ENCODE measurements at regions not wholly inside any gene's neighbourhood (a gene's known extent, or its start where the extent isn't known, plus 50 kb on each side); places are given as distances from the start of the nearest gene placed in this dataset.

GRCh38 chr13:89034015-89034414 lies 1362.8 kb downstream of the SLITRK5 start:
- TF ChIP-seq CTCF (IDR thresholded peaks at IDR 0.05; ENCODE audit: poor library complexity), result no peak
- TF ChIP-seq EZH2phosphoT487 (IDR thresholded peaks at IDR 0.05; ENCODE audit: low read depth, severe bottlenecking, unreplicated experiment), result no peak
- TF ChIP-seq EZH2 (IDR thresholded peaks at IDR 0.05; ENCODE audit: borderline replicate concordance), result no peak
- Histone ChIP-seq H3K36me3 (replicated peaks; ENCODE audit: insufficient read depth, low read depth) (no peaks in the 10 kb centered on the region), H3K79me2 (no peaks in the 10 kb centered on the region), H3K27ac (no peak overlapping the region), H3K9me3 (ENCODE audit: low read depth) (no peaks in the 10 kb centered on the region), H3K4me1 (ENCODE audit: insufficient read depth) (no peaks in the 10 kb centered on the region), H4K20me1 (ENCODE audit: insufficient read depth, poor library complexity, severe bottlenecking) (no peaks in the 10 kb centered on the region), H3K9me2 (replicated peaks; ENCODE audit: insufficient read depth) (no peaks in the 10 kb centered on the region), H2AFZ (no peak overlapping the region), H3K27me3 (no peaks in the 10 kb centered on the region), H3K4me2 (no peak overlapping the region), H3K4me3 (no peak overlapping the region)
- 90% methylated on average over 1 of the region's 1 CpG for WGBS (ENCODE audit: low lambda C conversion rate, missing lambda C conversion rate)
- DNase-seq (ENCODE audit: low spot score), result no peak

GRCh38 chr13:89052699-89053098 lies 1381.5 kb downstream of the SLITRK5 start:
- Histone ChIP-seq H4K20me1 (ENCODE audit: insufficient read depth, poor library complexity, severe bottlenecking) (no peaks in the 10 kb centered on the region), H3K4me1 (ENCODE audit: insufficient read depth) (no peaks in the 10 kb centered on the region), H3K9me2 (replicated peaks; ENCODE audit: insufficient read depth) (no peaks in the 10 kb centered on the region), H3K4me3 (no peak overlapping the region), H3K36me3 (replicated peaks; ENCODE audit: insufficient read depth, low read depth) (no peaks in the 10 kb centered on the region), H3K27ac (no peak overlapping the region), H3K9me3 (ENCODE audit: low read depth) (no peaks in the 10 kb centered on the region), H3K27me3 (no peaks in the 10 kb centered on the region), H3K79me2 (no peaks in the 10 kb centered on the region), H3K4me2 (no peak overlapping the region), H2AFZ (no peak overlapping the region)
- no peak for TF ChIP-seq EZH2 (IDR thresholded peaks at IDR 0.05; ENCODE audit: borderline replicate concordance)
- no peak for TF ChIP-seq EZH2phosphoT487 (IDR thresholded peaks at IDR 0.05; ENCODE audit: low read depth, severe bottlenecking, unreplicated experiment)
- TF ChIP-seq CTCF (IDR thresholded peaks at IDR 0.05; ENCODE audit: poor library complexity), result no peak
- WGBS (ENCODE audit: low lambda C conversion rate, missing lambda C conversion rate), result 89% methylated on average over 3 of the region's 3 CpGs
- no peak for DNase-seq (ENCODE audit: low spot score)

DNA sequence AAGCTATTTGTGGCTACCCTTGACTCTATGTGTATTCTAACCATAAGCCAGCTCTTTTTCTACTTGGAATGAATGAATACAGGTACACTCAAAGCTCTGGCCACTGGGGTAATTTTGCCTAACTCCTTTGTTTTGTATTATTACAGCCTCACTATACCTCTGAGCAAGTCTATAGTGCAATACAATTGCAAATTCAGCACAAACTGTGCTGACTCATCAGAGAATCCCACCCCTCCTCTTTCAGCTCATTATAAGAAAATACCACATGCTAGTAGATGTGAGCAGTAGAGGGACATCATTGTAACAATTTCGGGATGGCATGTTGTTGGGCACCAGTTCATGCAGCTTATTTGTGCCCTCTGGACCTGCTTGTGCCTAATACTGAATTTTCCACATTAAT lies 1382.2 kb downstream of the SLITRK5 start:
- Histone ChIP-seq H3K4me1 (ENCODE audit: insufficient read depth) (no peaks in the 10 kb centered on the region), H3K9me2 (replicated peaks; ENCODE audit: insufficient read depth) (no peaks in the 10 kb centered on the region), H4K20me1 (ENCODE audit: insufficient read depth, poor library complexity, severe bottlenecking) (no peaks in the 10 kb centered on the region), H3K27ac (no peak overlapping the region), H2AFZ (no peak overlapping the region), H3K4me3 (no peak overlapping the region), H3K4me2 (no peak overlapping the region), H3K27me3 (no peaks in the 10 kb centered on the region), H3K79me2 (no peaks in the 10 kb centered on the region), H3K36me3 (replicated peaks; ENCODE audit: insufficient read depth, low read depth) (no peaks in the 10 kb centered on the region), H3K9me3 (ENCODE audit: low read depth) (no peaks in the 10 kb centered on the region)
- WGBS (ENCODE audit: low lambda C conversion rate, missing lambda C conversion rate), result 59% methylated on average over 1 of the region's 1 CpG
- no peak for DNase-seq (ENCODE audit: low spot score)
- TF ChIP-seq EZH2 (IDR thresholded peaks at IDR 0.05; ENCODE audit: borderline replicate concordance) (no peak), EZH2phosphoT487 (IDR thresholded peaks at IDR 0.05; ENCODE audit: low read depth, severe bottlenecking, unreplicated experiment) (no peak), CTCF (IDR thresholded peaks at IDR 0.05; ENCODE audit: poor library complexity) (no peak)

- Histone ChIP-seq H2AFZ (no peak overlapping the region), H3K27ac (no peak overlapping the region), H3K36me3 (replicated peaks; ENCODE audit: insufficient read depth, low read depth) (no peaks in the 10 kb centered on the region), H3K9me2 (replicated peaks; ENCODE audit: insufficient read depth) (no peaks in the 10 kb centered on the region), H3K27me3 (no peaks in the 10 kb centered on the region), H3K4me1 (ENCODE audit: insufficient read depth) (no peaks in the 10 kb centered on the region), H4K20me1 (ENCODE audit: insufficient read depth, poor library complexity, severe bottlenecking) (no peaks in the 10 kb centered on the region), H3K4me3 (no peak overlapping the region), H3K4me2 (no peak overlapping the region), H3K9me3 (ENCODE audit: low read depth) (no peaks in the 10 kb centered on the region), H3K79me2 (no peaks in the 10 kb centered on the region)
- no peak for TF ChIP-seq EZH2phosphoT487 (IDR thresholded peaks at IDR 0.05; ENCODE audit: low read depth, severe bottlenecking, unreplicated experiment)
- TF ChIP-seq CTCF (IDR thresholded peaks at IDR 0.05; ENCODE audit: poor library complexity), result no peak
- no peak for TF ChIP-seq EZH2 (IDR thresholded peaks at IDR 0.05; ENCODE audit: borderline replicate concordance)
- no peak for DNase-seq (ENCODE audit: low spot score)
These were observed 1386.1 kb downstream of the SLITRK5 start for GRCh38 chr13:89057274-89057673.
